Mucosa of descending colon (tissue), 3 donors: ENCODE measurements at regions not wholly inside any gene's neighbourhood (a gene's known extent, or its start where the extent isn't known, plus 50 kb on each side); places are given as distances from the start of the nearest gene placed in this dataset.

Source experiments
- ATAC-seq: fragments of 200-7000 bp; cut with Tn5 transposase; one replicate; pipeline ENCODE4 v1.9.1; 2020; ENCODE audit warnings: mild to moderate bottlenecking, moderate library complexity
- DNase-seq, 3 donors: peaks; one replicate each; pipeline ENCODE4 v3.0.0-alpha.2; 2020
- H3K36me3 ChIP-seq: fragments of 200-600 bp; one replicate; pipeline ENCODE4 v1.8.0; 2021; ENCODE audit warnings: low read depth, mild to moderate bottlenecking
- H3K4me1 ChIP-seq: fragments of 200-600 bp; one replicate; pipeline ENCODE4 v1.8.0; 2021; ENCODE audit warnings: low read depth, mild to moderate bottlenecking
- H3K4me3 ChIP-seq: fragments of 200-600 bp; one replicate; pipeline ENCODE4 v1.8.0; 2021; ENCODE audit warnings: mild to moderate bottlenecking
- H3K9me3 ChIP-seq: fragments of 200-600 bp; one replicate; pipeline ENCODE4 v1.8.0; 2021; ENCODE audit warnings: mild to moderate bottlenecking
- CTCF ChIP-seq: fragments of 200-600 bp; IDR thresholded peaks from one replicate; pipeline ENCODE4 v1.8.0; 2022; ENCODE audit warnings: antibody characterized with exemption, mild to moderate bottlenecking
- intact Hi-C, 2 donors: fragments of 100-400 bp; cut with DNase I in 1 of 2; cut with micrococcal nuclease in 1 of 2; formaldehyde crosslinking; loops; one replicate each; pipeline versions ENCODE4 v1.11.0 to v1.11.1; 2022; cut with DNase I, micrococcal nuclease
- donor health status: DM: no; HTN: no; CAD: no; lungs with moderate emphysema.
- donor health status: DM: no; HTN: no; CAD: no.
- donor health status: DM: no; HTN: yes; CAD: no.

GRCh38 chr1:187236676-187237075, 407.9 kb downstream of the PLA2G4A start:
- no peaks in the 10 kb centered on the region for H3K36me3 ChIP-seq

GRCh38 chr1:187237542-187237941, 408.8 kb downstream of the PLA2G4A start:
- TF ChIP-seq CTCF, result no peak
- no peaks in the 10 kb centered on the region for H3K36me3 ChIP-seq
- H3K4me1 ChIP-seq, result no peaks in the 10 kb centered on the region
- no peak overlapping the region for H3K4me3 ChIP-seq
- ATAC-seq (no peak), DNase-seq (no peak)
- intact Hi-C loops, result no loop called here
- H3K9me3 ChIP-seq, result no peaks in the 10 kb centered on the region

More at GRCh38 chr1:187236676-187237075, 407.9 kb downstream of the PLA2G4A start:
- Histone ChIP-seq H3K4me3 (no peak overlapping the region), H3K4me1 (no peaks in the 10 kb centered on the region), H3K9me3 (no peaks in the 10 kb centered on the region)
- intact Hi-C loops, result no loop called here
- ATAC-seq (no peak), DNase-seq (no peak)
- no peak for TF ChIP-seq CTCF

GRCh38 chr1:187241971-187242370, 413.2 kb downstream of the PLA2G4A start:
- ATAC-seq (no peak), DNase-seq (no peak)
- Histone ChIP-seq H3K4me1 (no peaks in the 10 kb centered on the region), H3K9me3 (no peaks in the 10 kb centered on the region), H3K4me3 (no peak overlapping the region), H3K36me3 (no peaks in the 10 kb centered on the region)
- TF ChIP-seq CTCF, result no peak
- intact Hi-C loops, result no loop called here

GRCh38 chr1:187244623-187245022, 415.9 kb downstream of the PLA2G4A start:
- intact Hi-C loops, result no loop called here
- H3K36me3 ChIP-seq, result no peaks in the 10 kb centered on the region
- TF ChIP-seq CTCF, result no peak
- no peak overlapping the region for H3K4me3 ChIP-seq
- no peak for ATAC-seq
- peaks cover 2% of the 10 kb centered on the region for H3K9me3 ChIP-seq
- no peak for DNase-seq
- no peaks in the 10 kb centered on the region for H3K4me1 ChIP-seq

- H3K9me3 ChIP-seq, result peaks cover 2% of the 10 kb centered on the region
- intact Hi-C loops, result no loop called here
- no peaks in the 10 kb centered on the region for H3K36me3 ChIP-seq
- H3K4me1 ChIP-seq, result no peaks in the 10 kb centered on the region
- no peak for TF ChIP-seq CTCF
- no peak overlapping the region for H3K4me3 ChIP-seq
- DNase-seq (no peak), ATAC-seq (no peak)
Observed at GRCh38 chr1:187245201-187245600, 416.5 kb downstream of the PLA2G4A start.

- intact Hi-C loops, result no loop called here
Observed at GRCh38 chr1:187249196-187249595, 420.4 kb downstream of the PLA2G4A start.

More at GRCh38 chr1:187249196-187249595, 420.4 kb downstream of the PLA2G4A start:
- ATAC-seq (no peak), DNase-seq (no peak)
- Histone ChIP-seq H3K4me1 (no peaks in the 10 kb centered on the region), H3K4me3 (no peak overlapping the region), H3K9me3 (peaks cover 2% of the 10 kb centered on the region), H3K36me3 (no peaks in the 10 kb centered on the region)
- no peak for TF ChIP-seq CTCF
